ENCODE measurements at regions not wholly inside any gene's neighbourhood (a gene's known extent, or its start where the extent isn't known, plus 50 kb on each side); places are given as distances from the start of the nearest gene placed in this dataset.

- TF ChIP-seq E2F1 (CRISPR knock-in tag; IDR thresholded peaks at IDR 0.05) (no peak), ZNF425 (CRISPR knock-in tag; conservative IDR thresholded peaks at IDR 0.05) (no peak), GRHL2 (CRISPR knock-in tag; IDR thresholded peaks at IDR 0.05; ENCODE audit: insufficient replicate concordance, severe bottlenecking) (no peak)
These were observed 109.3 kb upstream of the MRPS22 start (continued) for GRCh38 chr3:139234491-139234890.

GRCh38 chr3:139235192-139235591 is 108.6 kb upstream of the MRPS22 start:
- H3K27me3 Mint-ChIP-seq (ENCODE audit: low read depth): peaks cover 24% of the 10 kb centered on the region
- peaks cover 4% of the 10 kb centered on the region; the same call in 1 of the 2 replicates for H3K4me1 Mint-ChIP-seq
- ChIA-PET CTCF (interaction anchor here (0.9 to 1.3 kb wide), 2 partner anchors 94 to 124 kb away, joined by 3 read pairs; no protein-coding TSS in a partner anchor), POLR2A (no interaction called here)
- ATAC-seq: no peak
- H3K4me3 Mint-ChIP-seq: no peak overlapping the region
- H3K36me3 Mint-ChIP-seq: no peaks in the 10 kb centered on the region
- no peak overlapping the region for H3K27ac Mint-ChIP-seq
- no peak for DNase-seq (ENCODE audit: low spot score)
- no peaks in the 10 kb centered on the region for H3K9me3 Mint-ChIP-seq
- no peak for TF ChIP-seq JAZF1 (CRISPR knock-in tag; IDR thresholded peaks at IDR 0.05)
- TF ChIP-seq ESRRA (CRISPR knock-in tag; IDR thresholded peaks at IDR 0.05; ENCODE audit: borderline replicate concordance): no peak
- no peak for TF ChIP-seq CREB1 (CRISPR knock-in tag; IDR thresholded peaks at IDR 0.05)
- no peak for TF ChIP-seq CTCF (IDR thresholded peaks at IDR 0.05)
- TF ChIP-seq ZNF532 (CRISPR knock-in tag; IDR thresholded peaks at IDR 0.05; ENCODE audit: borderline replicate concordance): no peak
- TF ChIP-seq ZBTB43 (CRISPR knock-in tag; IDR thresholded peaks at IDR 0.05): no peak
- no peak for TF ChIP-seq ELF4 (CRISPR knock-in tag; IDR thresholded peaks at IDR 0.05; ENCODE audit: low read depth)
- no peak for TF ChIP-seq ZNF317 (CRISPR knock-in tag; IDR thresholded peaks at IDR 0.05; ENCODE audit: borderline replicate concordance, low read depth)
- TF ChIP-seq ATF3 (CRISPR knock-in tag; conservative IDR thresholded peaks at IDR 0.05): no peak
- no peak for TF ChIP-seq ZNF121 (CRISPR knock-in tag; IDR thresholded peaks at IDR 0.05)
- TF ChIP-seq FOXP4 (CRISPR knock-in tag; IDR thresholded peaks at IDR 0.05): no peak
- TF ChIP-seq ZNF671 (CRISPR knock-in tag; IDR thresholded peaks at IDR 0.05): no peak
- no peak for TF ChIP-seq USF2 (CRISPR knock-in tag; IDR thresholded peaks at IDR 0.05)
- TF ChIP-seq ZNF263 (CRISPR knock-in tag; IDR thresholded peaks at IDR 0.05; ENCODE audit: low read depth): no peak
- no peak for TF ChIP-seq SP1 (CRISPR knock-in tag; conservative IDR thresholded peaks at IDR 0.05)
- no peak for TF ChIP-seq NFE2L1 (CRISPR knock-in tag; IDR thresholded peaks at IDR 0.05)
- no peak for TF ChIP-seq MLX (CRISPR knock-in tag; IDR thresholded peaks at IDR 0.05)
- no peak for TF ChIP-seq GTF2I (CRISPR knock-in tag; conservative IDR thresholded peaks at IDR 0.05)
- TF ChIP-seq ZNF138 (CRISPR knock-in tag; conservative IDR thresholded peaks at IDR 0.05): no peak

All from WTC11 (cell line).